ENCODE measurements at regions not wholly inside any gene's neighbourhood (a gene's known extent, or its start where the extent isn't known, plus 50 kb on each side); places are given as distances from the start of the nearest gene placed in this dataset.
"Not testable (repeated sequence)": the region's sequence is repeated elsewhere in the genome, so short reads cannot be mapped to it uniquely, and the experiment has no call there.

GRCh38 chr6:11486959-11487358 lies 50.6 kb upstream of the TMEM170B start:
- DNase-seq (ENCODE audit: low read depth in 2 of 2), result no peak

GRCh38 chr6:11486486-11486885 lies 51.1 kb upstream of the TMEM170B start:
- DNase-seq (ENCODE audit: low read depth in 2 of 2), result no peak

GRCh38 chr6:11486051-11486450 lies 51.5 kb upstream of the TMEM170B start:
- DNase-seq (ENCODE audit: low read depth in 2 of 2), result no peak

- no peak for DNase-seq (ENCODE audit: low read depth in 2 of 2)
Measured at GRCh38 chr6:11485271-11485670, 52.3 kb upstream of the TMEM170B start.

- no peak for DNase-seq (ENCODE audit: low read depth in 2 of 2)
Measured at GRCh38 chr6:11484441-11484840, 53.1 kb upstream of the TMEM170B start.

- DNase-seq (ENCODE audit: low read depth in 2 of 2), result no peak
Measured at GRCh38 chr6:11482616-11483015, 54.9 kb upstream of the TMEM170B start.

- no peak for DNase-seq (ENCODE audit: low read depth in 2 of 2)
Measured at GRCh38 chr6:11480541-11480940, 57.0 kb upstream of the TMEM170B start.

GRCh38 chr6:11479296-11479695 lies 58.3 kb upstream of the TMEM170B start:
- no peak for DNase-seq (ENCODE audit: low read depth in 2 of 2)

- no peak for DNase-seq (ENCODE audit: low read depth in 2 of 2)
Measured at GRCh38 chr6:11478586-11478985, 59.0 kb upstream of the TMEM170B start.

- DNase-seq (ENCODE audit: low read depth in 2 of 2), result no peak
Measured at GRCh38 chr6:11475016-11475415, 62.5 kb upstream of the TMEM170B start.

- no peak for DNase-seq (ENCODE audit: low read depth in 2 of 2)
Measured at GRCh38 chr6:11473008-11473740, 64.4 kb upstream of the TMEM170B start.

- no peak for DNase-seq (ENCODE audit: low read depth in 2 of 2)
Measured at GRCh38 chr6:11471261-11471660, 66.3 kb upstream of the TMEM170B start.

GRCh38 chr6:11469684-11470083 lies 67.9 kb upstream of the TMEM170B start:
- DNase-seq (ENCODE audit: low read depth in 2 of 2), result no peak

- not testable (repeated sequence) for DNase-seq (ENCODE audit: low read depth in 2 of 2)
Measured at GRCh38 chr6:11468271-11468670, 69.3 kb upstream of the TMEM170B start.

GRCh38 chr6:11467364-11467763 lies 70.2 kb upstream of the TMEM170B start:
- no peak for DNase-seq (ENCODE audit: low read depth in 2 of 2)

GRCh38 chr6:11463398-11463780 lies 74.2 kb upstream of the TMEM170B start:
- DNase-seq (ENCODE audit: low read depth in 2 of 2), result no peak

- DNase-seq (ENCODE audit: low read depth in 2 of 2), result no peak
Measured at GRCh38 chr6:11462742-11463397, 74.7 kb upstream of the TMEM170B start.

GRCh38 chr6:11460837-11461661 lies 76.5 kb upstream of the TMEM170B start:
- DNase-seq (ENCODE audit: low read depth in 2 of 2), result no peak

GRCh38 chr6:11460001-11460668 lies 77.4 kb upstream of the TMEM170B start:
- DNase-seq (ENCODE audit: low read depth in 2 of 2), result no peak

GRCh38 chr6:11459079-11459610 lies 78.4 kb upstream of the TMEM170B start:
- no peak for DNase-seq (ENCODE audit: low read depth in 2 of 2)

- no peak for DNase-seq (ENCODE audit: low read depth in 2 of 2)
Measured at GRCh38 chr6:11458509-11458908, 79.0 kb upstream of the TMEM170B start.

GRCh38 chr6:11457422-11457821 lies 80.1 kb upstream of the TMEM170B start:
- not testable (repeated sequence) for DNase-seq (ENCODE audit: low read depth in 2 of 2)

Measured in stimulated activated CD4-positive, alpha-beta T cell treated with anti-CD3 and anti-CD28 coated beads, Interleukin-4, amount 100 ng/mL, for 48 hours (primary cell).